SK-N-SH (cell line): ENCODE measurements at regions not wholly inside any gene's neighbourhood (a gene's known extent, or its start where the extent isn't known, plus 50 kb on each side); places are given as distances from the start of the nearest gene placed in this dataset.

Source experiments
- CTCF ChIA-PET: fragments of 300-600, 350-600 bp; formaldehyde crosslinking; extraction: SDS; loops from one replicate; lab custom pipeline; 2021; lab: Yijun Ruan, JAX
- POLR2A ChIA-PET: fragments of 350-600 bp; sonication (Branson Sonifier 250); formaldehyde crosslinking; extraction: SDS; loops from one replicate; lab custom pipeline; 2020; ENCODE audit warnings: antibody characterized with exemption, inconsistent platforms; lab: Yijun Ruan, JAX
- DNase-seq: peaks from one replicate; pipeline ENCODE4 v3.0.0; 2012
- H2AFZ ChIP-seq: fragments of 200-600 bp; sonication (generic); 2 replicates; pipeline ENCODE4 v1.8.1; 2016; ENCODE audit warnings: antibody characterized with exemption, mild to moderate bottlenecking, low read depth
- H3F3A ChIP-seq: fragments of 200-600 bp; sonication (generic); replicated peaks from 2 replicates; pipeline ENCODE3; 2016; ENCODE audit warnings: antibody characterized with exemption, mild to moderate bottlenecking; ENCODE audit not compliant: insufficient read depth
- H3K27ac ChIP-seq, 2 experiments: fragments of 200-500 bp in 1 of 2; fragments of 200-600 bp in 1 of 2; sonication (Bioruptor generic) in 1 of 2; sonication (generic), shearing (Covaris generic) in 1 of 2; 2 replicates each; pipeline versions ENCODE4 v1.5.1 to v1.6.1; 2014 to 2016; ENCODE audit warnings: low read depth in 2 of 2, inconsistent platforms in 1 of 2, low read length in 1 of 2, mild to moderate bottlenecking in 1 of 2, mixed read lengths in 1 of 2
- H3K27me3 ChIP-seq: fragments of 200-600 bp; sonication (generic), shearing (Covaris generic); 2 replicates; pipeline ENCODE4 v1.6.1; 2016; ENCODE audit warnings: mixed run types; ENCODE audit not compliant: insufficient read depth
- H3K36me3 ChIP-seq, 2 experiments: fragments of 200-500 bp in 1 of 2; fragments of 200-600 bp in 1 of 2; sonication (Bioruptor generic) in 1 of 2; sonication (generic) in 1 of 2; replicated peaks in 1 of 2; 2 replicates each; pipeline versions ENCODE3 to v1.5.1; 2014 to 2016; ENCODE audit warnings: low read length in 1 of 2, mild to moderate bottlenecking in 1 of 2; ENCODE audit not compliant: insufficient read depth in 2 of 2, control insufficient read depth in 1 of 2
- H3K4me1 ChIP-seq, 2 experiments: fragments of 200-500 bp in 1 of 2; fragments of 200-600 bp in 1 of 2; sonication (Bioruptor generic) in 1 of 2; sonication (generic), shearing (Covaris generic) in 1 of 2; 2 replicates each; pipeline versions ENCODE4 v1.5.1 to v1.6.1; 2014 to 2016; ENCODE audit warnings: low read depth in 1 of 2, low read length in 1 of 2, mixed run types in 1 of 2; ENCODE audit not compliant: insufficient read depth in 2 of 2, control insufficient read depth in 1 of 2
- H3K4me2 ChIP-seq: fragments of 200-600 bp; sonication (generic), shearing (Covaris generic); 2 replicates; pipeline ENCODE4 v1.6.1; 2017; ENCODE audit warnings: mixed run types
- H3K4me3 ChIP-seq, 2 experiments: fragments of 200-500 bp in 1 of 2; fragments of 200-600 bp in 1 of 2; sonication (Bioruptor generic) in 1 of 2; sonication (generic), shearing (Covaris generic) in 1 of 2; 2 replicates each; pipeline versions ENCODE4 v1.5.1 to v1.8.1; 2014 to 2016; ENCODE audit warnings: low read depth in 2 of 2, inconsistent platforms in 1 of 2, low read length in 1 of 2, mild to moderate bottlenecking in 1 of 2, mixed read lengths in 1 of 2, moderate library complexity in 1 of 2
- H3K79me2 ChIP-seq: fragments of 200-600 bp; sonication (generic); 2 replicates; pipeline ENCODE4 v1.8.1; 2017; ENCODE audit warnings: mild to moderate bottlenecking; ENCODE audit not compliant: insufficient read depth
- H3K9ac ChIP-seq: fragments of 200-600 bp; sonication (generic); 2 replicates; pipeline ENCODE4 v1.6.1; 2017; ENCODE audit warnings: mixed run types
- H3K9me2 ChIP-seq: fragments of 200-600 bp; sonication (generic); 2 replicates; pipeline ENCODE4 v1.6.1; 2017; ENCODE audit warnings: mixed run types
- H3K9me3 ChIP-seq: fragments of 200-600 bp; sonication (generic); 2 replicates; pipeline ENCODE4 v1.6.1; 2017; ENCODE audit warnings: mixed run types, mild to moderate bottlenecking, moderate library complexity
- H4K20me1 ChIP-seq: fragments of 200-600 bp; sonication (generic); 2 replicates; pipeline ENCODE4 v1.6.1; 2017; ENCODE audit warnings: mild to moderate bottlenecking, mixed run types; ENCODE audit not compliant: insufficient read depth
- CTCF ChIP-seq: fragments of 200-600 bp; sonication (generic); IDR thresholded peaks from 2 replicates; pipeline ENCODE4 v1.6.1; 2017; ENCODE audit warnings: antibody characterized with exemption, mild to moderate bottlenecking, moderate library complexity
- EZH2phosphoT487 ChIP-seq: fragments of 200-600 bp; sonication (generic); IDR thresholded peaks from 2 replicates; pipeline ENCODE4 v1.6.1; 2017; ENCODE audit warnings: low read depth, mixed run types, mild to moderate bottlenecking, antibody characterized with exemption, moderate library complexity, borderline replicate concordance
- FOXM1 ChIP-seq: IDR thresholded peaks from 2 replicates; pipeline ENCODE4 v1.4.0; 2012; ENCODE audit warnings: low read depth, mild to moderate bottlenecking
- JUND ChIP-seq: IDR thresholded peaks from 2 replicates; pipeline ENCODE4 v1.4.0; 2012
- MEF2A ChIP-seq: IDR thresholded peaks from 2 replicates; pipeline ENCODE4 v1.4.0; 2012; ENCODE audit warnings: low read depth, borderline replicate concordance
- MXI1 ChIP-seq: IDR thresholded peaks from 2 replicates; pipeline ENCODE4 v1.6.1; 2012; ENCODE audit warnings: mild to moderate bottlenecking, low read depth, low read length, improper control_type of control experiment
- NRF1 ChIP-seq: IDR thresholded peaks from 2 replicates; pipeline ENCODE4 v1.6.1; 2012; ENCODE audit warnings: low read depth, mild to moderate bottlenecking, low read length
- PBX3 ChIP-seq: IDR thresholded peaks from 2 replicates; pipeline ENCODE4; 2012
- RFX5 ChIP-seq: IDR thresholded peaks from 2 replicates; pipeline ENCODE4 v1.6.1; 2012; ENCODE audit warnings: mild to moderate bottlenecking, improper control_type of control experiment, low read length
- RXRA ChIP-seq: IDR thresholded peaks from 2 replicates; pipeline ENCODE4 v1.4.0; 2012; ENCODE audit warnings: low read depth, mild to moderate bottlenecking, borderline replicate concordance
- SIN3A ChIP-seq: IDR thresholded peaks from 2 replicates; pipeline ENCODE4 v1.6.1; 2012; ENCODE audit warnings: low read depth, mild to moderate bottlenecking, low read length, moderate library complexity, borderline replicate concordance
- SMC3 ChIP-seq: IDR thresholded peaks from 2 replicates; pipeline ENCODE4 v1.6.1; 2012; ENCODE audit warnings: low read depth, low read length, improper control_type of control experiment
- TAF1 ChIP-seq: IDR thresholded peaks from 2 replicates; pipeline ENCODE4 v1.6.1; 2012; ENCODE audit warnings: low read depth, mild to moderate bottlenecking, low read length, moderate library complexity, borderline replicate concordance
- USF1 ChIP-seq: IDR thresholded peaks from 2 replicates; pipeline ENCODE4 v1.4.0; 2012; ENCODE audit warnings: low read depth, borderline replicate concordance
- YY1 ChIP-seq: IDR thresholded peaks from 2 replicates; pipeline ENCODE4 v1.4.0; 2012; ENCODE audit warnings: low read depth, mild to moderate bottlenecking
- WGBS: methylation state at CpG from one replicate; pipeline ENCODE4 v1.1.6; 2017; ENCODE audit warnings: low lambda C conversion rate; 5-methylcytosine and 5-hydroxymethylcytosine counted together
- TF ChIP-seq, protein P1 (sequence below): fragments of 150-350 bp; IDR thresholded peaks from 2 replicates; pipeline ENCODE4 v1.6.1; 2016; ENCODE audit warnings: mild to moderate bottlenecking, low read depth, low read length

DNA sequence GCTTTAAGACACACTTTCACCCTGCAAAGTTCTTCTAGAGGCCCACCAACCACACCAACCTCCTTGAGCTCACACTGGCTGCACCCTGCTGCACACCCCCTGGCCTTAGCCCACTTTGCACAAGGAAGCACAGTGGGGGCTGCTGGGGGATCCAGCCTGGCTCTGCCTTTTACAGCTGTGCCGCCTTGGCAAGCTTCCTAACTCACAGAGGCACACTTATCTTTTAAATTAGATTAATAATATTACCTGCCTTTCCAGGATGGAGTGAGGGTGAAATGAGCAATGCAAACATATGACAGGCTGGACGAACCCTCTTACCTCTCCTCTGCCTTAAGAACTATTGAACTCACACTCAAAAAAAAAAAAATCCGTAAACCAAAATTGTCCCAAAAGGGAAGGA lies 715.8 kb upstream of the ID2 start (continued):
- TF ChIP-seq CTCF (no peak), USF1 (no peak), MXI1 (peak; percentile 29; the same call in 1 of the 2 replicates), RFX5 (no peak), SMC3 (no peak)
- TF ChIP-seq, protein P1, sequence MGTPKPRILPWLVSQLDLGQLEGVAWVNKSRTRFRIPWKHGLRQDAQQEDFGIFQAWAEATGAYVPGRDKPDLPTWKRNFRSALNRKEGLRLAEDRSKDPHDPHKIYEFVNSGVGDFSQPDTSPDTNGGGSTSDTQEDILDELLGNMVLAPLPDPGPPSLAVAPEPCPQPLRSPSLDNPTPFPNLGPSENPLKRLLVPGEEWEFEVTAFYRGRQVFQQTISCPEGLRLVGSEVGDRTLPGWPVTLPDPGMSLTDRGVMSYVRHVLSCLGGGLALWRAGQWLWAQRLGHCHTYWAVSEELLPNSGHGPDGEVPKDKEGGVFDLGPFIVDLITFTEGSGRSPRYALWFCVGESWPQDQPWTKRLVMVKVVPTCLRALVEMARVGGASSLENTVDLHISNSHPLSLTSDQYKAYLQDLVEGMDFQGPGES = no peak

- TF ChIP-seq FOXM1 (no peak), RFX5 (no peak), MEF2A (no peak), CTCF (no peak), NRF1 (no peak), TAF1 (no peak), JUND (no peak), RXRA (no peak), SIN3A (no peak), YY1 (no peak), PBX3 (no peak), EZH2phosphoT487 (no peak), SMC3 (no peak)
- TF ChIP-seq, all 33 proteins: peak for 0
- H3K36me3 ChIP-seq = no peaks in the 10 kb centered on the region
- no peak overlapping the region for H3K9ac ChIP-seq
- no peaks in the 10 kb centered on the region for H3K9me2 ChIP-seq
- H3K27ac ChIP-seq = no peak overlapping the region
- 50% methylated on average over 6 of the region's 6 CpGs for WGBS
- POLR2A ChIA-PET = no interaction called here
- no peaks in the 10 kb centered on the region for H3K9me3 ChIP-seq
- H3F3A ChIP-seq = no peaks in the 10 kb centered on the region
- peaks cover 0 to 29% of the 10 kb centered on the region in 2 experiments; a peak in 2 of 4 replicates for H3K4me1 ChIP-seq
- no peak overlapping the region for H2AFZ ChIP-seq
- H3K4me2 ChIP-seq = no peak overlapping the region
- no peak overlapping the region for H3K4me3 ChIP-seq
- H4K20me1 ChIP-seq = no peaks in the 10 kb centered on the region
- H3K27me3 ChIP-seq = no peaks in the 10 kb centered on the region
- no peaks in the 10 kb centered on the region for H3K79me2 ChIP-seq
- DNase-seq = no peak
- CTCF ChIA-PET = interaction anchor here (0.9 to 2.2 kb wide), 2 partner anchors 14 to 102 kb away, joined by 3 to 10 read pairs; no protein-coding TSS in a partner anchor
Observed at GRCh38 chr2:7967707-7968405, 714.0 kb upstream of the ID2 start.
